RPMI8226 (cell line): ENCODE measurements at regions not wholly inside any gene's neighbourhood (a gene's known extent, or its start where the extent isn't known, plus 50 kb on each side); places are given as distances from the start of the nearest gene placed in this dataset.

Source experiments
- DNase-seq: peaks from one replicate; pipeline ENCODE4 v3.0.0-alpha.2; 2015

- no peak for DNase-seq
These were observed 101.4 kb upstream of the RTL1 start for GRCh38 chr14:101004954-101005353.

- DNase-seq = no peak
These were observed 101.9 kb upstream of the RTL1 start for GRCh38 chr14:101005447-101005846.

GRCh38 chr14:101006008-101006407 is 102.5 kb upstream of the RTL1 start:
- DNase-seq = no peak

- no peak for DNase-seq
These were observed 103.6 kb upstream of the RTL1 start for GRCh38 chr14:101007004-101007614.

- no peak for DNase-seq
These were observed 104.2 kb upstream of the RTL1 start for GRCh38 chr14:101007765-101008164.

- no peak for DNase-seq
These were observed 104.7 kb upstream of the RTL1 start for GRCh38 chr14:101008196-101008595.

- no peak for DNase-seq
These were observed 105.3 kb upstream of the RTL1 start for GRCh38 chr14:101008631-101009336.

- no peak for DNase-seq
These were observed 106.0 kb upstream of the RTL1 start for GRCh38 chr14:101009531-101009930.

- DNase-seq = no peak
These were observed 106.8 kb upstream of the RTL1 start for GRCh38 chr14:101010293-101010692.

GRCh38 chr14:101010835-101011234 is 107.3 kb upstream of the RTL1 start:
- no peak for DNase-seq

GRCh38 chr14:101017209-101017608 is 113.7 kb upstream of the RTL1 start:
- DNase-seq = no peak

GRCh38 chr14:101017806-101018560 is 114.5 kb upstream of the RTL1 start:
- no peak for DNase-seq

GRCh38 chr14:101018561-101019290 is 115.2 kb upstream of the RTL1 start:
- DNase-seq = no peak

GRCh38 chr14:101019541-101019940 is 116.0 kb upstream of the RTL1 start:
- no peak for DNase-seq

- no peak for DNase-seq
These were observed 116.6 kb upstream of the RTL1 start for GRCh38 chr14:101019990-101020710.

- DNase-seq = no peak
These were observed 117.4 kb upstream of the RTL1 start for GRCh38 chr14:101020834-101021370.

- no peak for DNase-seq
These were observed 118.6 kb upstream of the RTL1 start for GRCh38 chr14:101022121-101022520.

- no peak for DNase-seq
These were observed 119.5 kb upstream of the RTL1 start for GRCh38 chr14:101022916-101023435.

- no peak for DNase-seq
These were observed 121.2 kb upstream of the RTL1 start for GRCh38 chr14:101024686-101025085.

GRCh38 chr14:101025131-101025530 is 121.6 kb upstream of the RTL1 start:
- no peak for DNase-seq

- DNase-seq = no peak
These were observed 122.2 kb upstream of the RTL1 start for GRCh38 chr14:101025696-101026095.

- no peak for DNase-seq
These were observed 122.8 kb upstream of the RTL1 start for GRCh38 chr14:101026341-101026740.
